ENCODE measurements at regions not wholly inside any gene's neighbourhood (a gene's known extent, or its start where the extent isn't known, plus 50 kb on each side); places are given as distances from the start of the nearest gene placed in this dataset.
"Not testable (repeated sequence)": the region's sequence is repeated elsewhere in the genome, so short reads cannot be mapped to it uniquely, and the experiment has no call there.

DNA sequence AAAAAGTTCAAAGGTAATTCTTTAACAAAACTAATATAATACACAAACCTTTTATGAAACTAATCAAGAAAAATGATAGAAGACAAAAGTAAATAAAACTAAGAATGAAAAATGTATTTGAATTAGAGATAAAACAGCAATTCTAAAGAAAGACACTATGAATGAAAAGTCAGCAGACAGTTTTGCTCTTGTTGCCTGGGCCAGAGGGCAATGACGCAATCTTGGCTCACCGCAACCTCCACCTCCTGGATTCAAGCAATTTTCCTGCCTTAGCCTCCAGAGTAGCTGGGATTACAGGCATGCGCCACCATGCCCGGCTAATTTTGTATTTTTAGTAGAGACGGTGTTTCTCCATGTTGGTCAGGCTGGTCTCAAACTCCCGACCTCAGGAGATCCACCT is 959.8 kb downstream of the TTLL7 start:
- TF ChIP-seq, protein P1, sequence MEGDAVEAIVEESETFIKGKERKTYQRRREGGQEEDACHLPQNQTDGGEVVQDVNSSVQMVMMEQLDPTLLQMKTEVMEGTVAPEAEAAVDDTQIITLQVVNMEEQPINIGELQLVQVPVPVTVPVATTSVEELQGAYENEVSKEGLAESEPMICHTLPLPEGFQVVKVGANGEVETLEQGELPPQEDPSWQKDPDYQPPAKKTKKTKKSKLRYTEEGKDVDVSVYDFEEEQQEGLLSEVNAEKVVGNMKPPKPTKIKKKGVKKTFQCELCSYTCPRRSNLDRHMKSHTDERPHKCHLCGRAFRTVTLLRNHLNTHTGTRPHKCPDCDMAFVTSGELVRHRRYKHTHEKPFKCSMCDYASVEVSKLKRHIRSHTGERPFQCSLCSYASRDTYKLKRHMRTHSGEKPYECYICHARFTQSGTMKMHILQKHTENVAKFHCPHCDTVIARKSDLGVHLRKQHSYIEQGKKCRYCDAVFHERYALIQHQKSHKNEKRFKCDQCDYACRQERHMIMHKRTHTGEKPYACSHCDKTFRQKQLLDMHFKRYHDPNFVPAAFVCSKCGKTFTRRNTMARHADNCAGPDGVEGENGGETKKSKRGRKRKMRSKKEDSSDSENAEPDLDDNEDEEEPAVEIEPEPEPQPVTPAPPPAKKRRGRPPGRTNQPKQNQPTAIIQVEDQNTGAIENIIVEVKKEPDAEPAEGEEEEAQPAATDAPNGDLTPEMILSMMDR (IDR thresholded peaks at IDR 0.05): not testable (repeated sequence)
- not testable (repeated sequence) for TF ChIP-seq POLR2A (IDR thresholded peaks at IDR 0.05)

Measured in uterus (tissue), 2 donors.